ENCODE measurements at regions not wholly inside any gene's neighbourhood (a gene's known extent, or its start where the extent isn't known, plus 50 kb on each side); places are given as distances from the start of the nearest gene placed in this dataset.

GRCh38 chr1:90133133-90133532, 138.2 kb downstream of the ZNF326 start:
- DNase-seq, result peak; percentile 24

- no peak for DNase-seq
Observed at GRCh38 chr1:90132306-90132705, 137.4 kb downstream of the ZNF326 start.

GRCh38 chr1:90127288-90127953, 132.5 kb downstream of the ZNF326 start:
- DNase-seq, result no peak

GRCh38 chr1:90126834-90127233, 131.9 kb downstream of the ZNF326 start:
- DNase-seq, result no peak

DNA sequence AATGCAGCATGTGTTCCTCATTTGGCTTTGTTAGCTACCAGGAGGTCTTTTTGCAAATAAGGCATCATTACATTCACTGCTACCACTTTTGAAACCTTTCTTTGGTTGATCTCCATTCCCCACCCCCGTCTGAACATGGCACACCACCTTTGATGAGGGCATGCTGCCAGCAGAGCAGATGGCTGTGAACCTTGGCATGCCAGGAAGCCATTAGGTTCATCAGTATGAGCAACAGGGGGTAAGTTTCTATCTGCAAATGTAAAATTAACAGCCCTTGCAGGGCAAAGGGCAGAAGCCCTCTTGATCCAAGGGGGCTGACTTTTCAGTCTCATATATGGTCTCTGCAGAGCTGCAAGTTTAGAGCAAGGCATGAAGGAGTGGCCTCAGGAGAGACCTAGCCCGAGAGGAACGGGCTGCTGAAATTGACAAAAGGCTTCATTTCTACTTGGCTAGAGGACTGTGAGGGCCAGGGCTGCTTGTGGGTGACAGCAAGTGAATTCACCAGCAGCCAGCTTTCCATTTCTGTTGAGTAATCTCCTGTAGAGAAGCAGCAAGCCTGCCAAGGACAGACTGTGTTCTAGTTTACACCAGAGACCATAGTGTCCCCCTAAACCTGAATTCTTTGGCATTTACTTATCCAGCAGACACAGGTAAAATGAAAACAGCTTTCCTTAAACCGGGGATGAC, 127.9 kb downstream of the ZNF326 start:
- DNase-seq, result no peak

- DNase-seq, result no peak
Observed at GRCh38 chr1:90114521-90115141, 119.7 kb downstream of the ZNF326 start.

DNA sequence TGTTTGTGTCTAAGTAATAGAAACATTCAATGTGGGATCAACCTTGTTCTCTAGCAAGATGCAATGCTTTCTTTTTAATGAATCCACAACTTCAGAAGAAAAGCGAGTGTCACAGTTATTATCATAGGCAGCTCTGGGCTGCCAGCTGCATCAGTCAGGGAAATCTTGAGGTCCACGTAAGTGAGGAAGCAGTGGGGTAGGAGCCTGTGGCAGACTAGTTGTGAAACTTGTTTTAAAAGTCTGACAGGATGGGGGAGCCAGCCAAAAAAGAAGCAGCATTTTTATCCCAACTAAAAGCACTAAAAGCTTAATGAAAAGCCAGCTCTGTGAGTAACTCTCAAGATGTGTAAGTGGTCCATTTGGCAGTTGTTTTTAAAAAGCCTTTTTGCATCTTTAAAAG, 113.1 kb downstream of the ZNF326 start:
- no peak for DNase-seq

DNA sequence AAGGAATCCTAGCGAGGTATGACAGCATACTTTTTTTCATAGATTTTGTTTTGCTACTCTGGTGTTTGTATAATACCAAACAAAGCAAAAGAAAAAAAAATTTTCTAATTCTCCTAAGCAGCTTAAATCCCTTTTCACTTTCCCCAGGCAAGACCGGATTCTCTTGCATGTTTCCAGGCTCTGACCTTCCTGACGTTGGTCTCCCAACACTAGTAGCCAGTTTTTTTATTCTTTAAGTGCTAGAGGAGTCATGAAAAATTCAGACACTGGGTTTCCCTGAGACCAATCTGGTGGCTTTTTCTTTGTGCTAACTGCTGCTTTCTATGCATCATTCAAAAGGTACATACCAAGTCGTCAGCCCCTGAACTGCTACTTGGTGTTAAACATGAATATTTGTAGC, 111.4 kb downstream of the ZNF326 start:
- DNase-seq, result no peak

- no peak for DNase-seq
Observed at GRCh38 chr1:90104941-90105538, 110.1 kb downstream of the ZNF326 start.

- DNase-seq, result no peak
Observed at GRCh38 chr1:90100566-90100965, 105.7 kb downstream of the ZNF326 start.

GRCh38 chr1:90092441-90092840, 97.5 kb downstream of the ZNF326 start:
- DNase-seq, result no peak

Measured in right hindlimb (tissue), 1 donor.